ENCODE measurements at regions not wholly inside any gene's neighbourhood (a gene's known extent, or its start where the extent isn't known, plus 50 kb on each side); places are given as distances from the start of the nearest gene placed in this dataset.

GRCh38 chr10:7479861-7480598 lies 69.2 kb upstream of the SFMBT2 start:
- no peak for DNase-seq (ENCODE audit: low read depth)
- H3K4me3 ChIP-seq (ENCODE audit: low read length): no peak overlapping the region
- TF ChIP-seq, protein P1, sequence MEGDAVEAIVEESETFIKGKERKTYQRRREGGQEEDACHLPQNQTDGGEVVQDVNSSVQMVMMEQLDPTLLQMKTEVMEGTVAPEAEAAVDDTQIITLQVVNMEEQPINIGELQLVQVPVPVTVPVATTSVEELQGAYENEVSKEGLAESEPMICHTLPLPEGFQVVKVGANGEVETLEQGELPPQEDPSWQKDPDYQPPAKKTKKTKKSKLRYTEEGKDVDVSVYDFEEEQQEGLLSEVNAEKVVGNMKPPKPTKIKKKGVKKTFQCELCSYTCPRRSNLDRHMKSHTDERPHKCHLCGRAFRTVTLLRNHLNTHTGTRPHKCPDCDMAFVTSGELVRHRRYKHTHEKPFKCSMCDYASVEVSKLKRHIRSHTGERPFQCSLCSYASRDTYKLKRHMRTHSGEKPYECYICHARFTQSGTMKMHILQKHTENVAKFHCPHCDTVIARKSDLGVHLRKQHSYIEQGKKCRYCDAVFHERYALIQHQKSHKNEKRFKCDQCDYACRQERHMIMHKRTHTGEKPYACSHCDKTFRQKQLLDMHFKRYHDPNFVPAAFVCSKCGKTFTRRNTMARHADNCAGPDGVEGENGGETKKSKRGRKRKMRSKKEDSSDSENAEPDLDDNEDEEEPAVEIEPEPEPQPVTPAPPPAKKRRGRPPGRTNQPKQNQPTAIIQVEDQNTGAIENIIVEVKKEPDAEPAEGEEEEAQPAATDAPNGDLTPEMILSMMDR (conservative IDR thresholded peaks at IDR 0.05; ENCODE audit: low read depth, low read length): no peak

DNA sequence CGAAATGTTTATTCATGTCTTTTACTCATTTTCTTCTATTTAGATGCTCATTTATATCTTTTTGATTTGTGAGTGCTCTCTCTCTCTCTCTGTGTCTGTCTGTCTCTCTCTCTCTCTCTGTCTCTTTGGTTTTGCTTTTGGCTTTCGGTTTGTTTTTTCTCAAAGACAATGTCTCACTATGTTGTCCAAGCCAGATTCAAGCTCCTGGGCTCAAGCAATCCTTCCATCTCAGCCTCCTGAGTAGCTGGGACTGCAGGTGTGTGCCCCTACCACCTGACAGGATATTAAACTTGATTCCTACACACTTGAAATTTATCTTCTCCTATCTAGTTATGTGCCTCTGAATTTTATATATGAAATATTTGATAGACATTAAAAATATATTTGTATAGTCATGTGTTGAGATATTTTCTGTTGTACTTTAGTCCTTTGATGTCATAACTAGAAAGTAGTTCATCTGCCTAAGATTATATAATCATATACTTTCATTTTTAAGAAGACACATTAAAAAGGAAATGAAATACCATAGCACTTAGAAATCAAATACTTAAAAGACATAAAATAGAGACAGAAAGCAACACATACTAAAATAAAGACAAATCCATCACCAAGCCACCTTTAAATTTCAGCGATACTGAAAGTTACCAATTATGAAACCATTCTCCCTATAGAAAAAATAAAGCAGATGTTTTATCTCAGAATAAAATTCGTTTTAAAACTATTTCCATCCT lies 68.1 kb upstream of the SFMBT2 start:
- TF ChIP-seq, protein P1 (conservative IDR thresholded peaks at IDR 0.05; ENCODE audit: low read depth, low read length): no peak
- no peak overlapping the region for H3K4me3 ChIP-seq (ENCODE audit: low read length)
- no peak for DNase-seq (ENCODE audit: low read depth)

DNA sequence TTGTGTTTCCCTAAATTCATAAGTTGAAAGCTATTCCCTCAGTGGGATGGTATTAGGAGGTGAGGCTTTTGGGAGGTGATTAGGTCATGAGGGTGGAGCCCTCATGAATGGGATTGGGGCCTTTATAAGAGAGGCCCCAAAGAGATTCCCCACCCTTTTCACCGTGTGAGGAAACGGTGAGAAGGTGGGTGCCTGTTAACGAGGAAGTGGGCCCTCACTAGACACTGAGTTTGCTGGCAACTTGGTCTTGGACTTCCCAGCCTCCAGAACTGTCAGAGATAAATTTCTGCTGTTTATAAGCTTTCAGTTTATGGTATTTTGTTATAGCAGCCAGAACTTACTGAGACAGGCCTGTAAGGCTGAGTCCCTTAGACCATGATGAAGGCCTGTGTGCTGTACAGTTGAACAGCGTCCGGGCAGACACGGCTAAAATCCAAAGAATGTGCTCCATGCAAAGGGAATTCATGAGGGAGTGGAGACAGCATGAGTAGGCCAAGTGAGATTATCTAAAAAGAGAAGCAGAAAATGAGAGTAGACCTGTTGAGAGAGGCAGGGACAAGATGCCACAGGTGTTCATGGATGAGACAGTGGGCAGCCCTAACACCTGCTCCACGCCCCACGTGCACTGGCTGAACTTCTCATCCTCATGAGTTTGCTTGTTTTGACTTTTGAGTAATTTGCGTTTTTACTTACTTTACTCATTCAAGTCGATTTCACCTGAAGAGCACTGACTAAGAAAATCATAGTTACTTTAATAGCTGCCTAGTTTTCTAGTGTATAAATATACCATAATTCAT lies 66.9 kb upstream of the SFMBT2 start:
- no peak overlapping the region for H3K4me3 ChIP-seq (ENCODE audit: low read length)
- TF ChIP-seq, protein P1 (conservative IDR thresholded peaks at IDR 0.05; ENCODE audit: low read depth, low read length): no peak
- no peak for DNase-seq (ENCODE audit: low read depth)

- TF ChIP-seq, protein P1 (conservative IDR thresholded peaks at IDR 0.05; ENCODE audit: low read depth, low read length): no peak
- H3K4me3 ChIP-seq (ENCODE audit: low read length): no peak overlapping the region
- no peak for DNase-seq (ENCODE audit: low read depth)
Observed at GRCh38 chr10:7475939-7476338, 65.1 kb upstream of the SFMBT2 start.

DNA sequence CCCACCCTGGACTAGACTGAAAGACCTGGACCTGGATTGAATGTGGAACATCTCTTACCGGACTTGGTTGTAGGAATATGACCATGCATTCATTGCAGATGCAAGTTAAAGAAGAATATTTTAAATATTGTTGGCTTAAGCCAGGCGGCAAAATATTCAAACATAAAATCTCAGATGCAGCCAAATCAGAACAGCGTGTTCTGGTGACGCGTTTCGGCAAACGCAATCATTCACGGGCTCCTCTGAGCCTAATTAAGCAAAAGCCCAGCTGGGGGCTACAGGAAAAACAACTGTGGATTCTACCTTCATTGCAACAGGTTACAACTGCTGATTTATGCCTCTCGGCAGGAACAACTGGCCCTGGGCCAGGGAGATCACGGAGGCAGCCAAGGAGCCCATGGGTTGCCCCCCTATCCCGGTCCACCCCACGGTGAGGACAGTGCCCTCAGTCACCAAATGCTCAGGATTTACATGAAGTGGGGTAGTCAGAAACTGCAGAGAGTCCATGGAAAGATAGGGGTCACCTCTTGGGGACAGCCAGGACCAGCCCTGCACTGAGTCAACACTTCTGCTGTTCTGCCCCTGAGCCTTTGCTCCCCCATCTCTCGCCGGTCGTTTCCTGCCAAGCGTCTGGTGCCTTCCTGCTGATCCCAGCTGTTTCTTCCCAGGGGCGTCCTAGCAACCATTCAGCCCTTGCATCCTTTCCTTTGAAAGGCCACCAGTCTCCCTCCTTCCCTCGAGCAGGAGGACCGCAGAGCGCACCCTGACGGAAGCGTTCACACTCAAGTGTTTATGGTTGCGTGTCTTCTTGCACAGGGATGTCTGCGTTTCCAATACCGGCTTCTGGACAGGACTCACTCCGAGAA lies 64.4 kb upstream of the SFMBT2 start:
- no peak for DNase-seq (ENCODE audit: low read depth)
- TF ChIP-seq, protein P1 (conservative IDR thresholded peaks at IDR 0.05; ENCODE audit: low read depth, low read length): no peak
- H3K4me3 ChIP-seq (ENCODE audit: low read length): no peak overlapping the region

DNA sequence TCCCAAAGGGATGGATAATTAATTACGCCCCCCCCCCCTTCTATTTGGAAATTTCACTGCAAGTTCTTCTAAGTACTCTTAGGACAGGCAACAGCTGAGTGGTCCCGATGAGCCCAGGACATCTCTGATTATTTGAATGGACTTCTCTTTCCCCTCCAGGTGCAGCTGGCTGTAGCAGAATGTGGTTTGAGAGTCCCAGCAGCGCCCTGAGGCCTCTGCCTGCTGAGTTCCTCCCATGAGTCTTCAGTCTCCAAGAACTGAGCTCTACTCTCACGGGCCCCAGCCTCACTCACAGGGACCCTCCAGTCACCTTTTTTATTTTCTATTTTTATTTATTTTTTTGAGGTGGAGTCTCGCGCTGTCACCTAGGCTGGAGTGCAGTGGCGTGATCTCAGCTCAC lies 63.6 kb upstream of the SFMBT2 start:
- no peak for DNase-seq (ENCODE audit: low read depth)
- TF ChIP-seq, protein P1 (conservative IDR thresholded peaks at IDR 0.05; ENCODE audit: low read depth, low read length): no peak
- no peak overlapping the region for H3K4me3 ChIP-seq (ENCODE audit: low read length)

All from retinal pigment epithelial cell (primary cell).